Activated T-cell treated with anti-CD3 and anti-CD28 coated beads, Interleukin-2, amount 50 U/mL, for 72 hours (primary cell): ENCODE measurements at regions not wholly inside any gene's neighbourhood (a gene's known extent, or its start where the extent isn't known, plus 50 kb on each side); places are given as distances from the start of the nearest gene placed in this dataset.
"Not testable (repeated sequence)": the region's sequence is repeated elsewhere in the genome, so short reads cannot be mapped to it uniquely, and the experiment has no call there.

Experiments
- ATAC-seq, 2 donors: fragments of 150-1000 bp; cut with Tn5 transposase; replicated peaks in 1 of 2; 2 replicates each; pipeline ENCODE4 v1.10.0; 2021; ENCODE audit warnings: moderate library complexity in 2 of 2, mild to moderate bottlenecking in 1 of 2
- DNase-seq, 2 donors: peaks; one replicate each; pipeline ENCODE4 v3.0.0; 2021 to 2022; ENCODE audit warnings: mixed read lengths in 1 of 2
- H3K27ac Mint-ChIP-seq: one replicate; pipeline ENCODE4 v1.8.0; 2022; ENCODE audit warnings: mild to moderate bottlenecking, moderate library complexity, mixed read lengths
- H3K27me3 Mint-ChIP-seq: one replicate; pipeline ENCODE4 v1.8.0; 2022; ENCODE audit warnings: low read depth, mixed read lengths
- H3K36me3 Mint-ChIP-seq, 2 donors: one replicate each; pipeline ENCODE4 v1.8.0; 2022; ENCODE audit warnings: mixed read lengths in 2 of 2, mild to moderate bottlenecking in 1 of 2; ENCODE audit not compliant: insufficient read depth in 2 of 2
- H3K4me1 Mint-ChIP-seq: one replicate; pipeline ENCODE4 v1.8.0; 2022; ENCODE audit warnings: low read depth, mixed read lengths
- H3K4me3 Mint-ChIP-seq, 2 donors: one replicate each; pipeline ENCODE4 v1.8.0; 2022; ENCODE audit warnings: mild to moderate bottlenecking in 2 of 2, mixed read lengths in 2 of 2, moderate library complexity in 2 of 2
- H3K9me3 Mint-ChIP-seq, 2 donors: one replicate each; pipeline ENCODE4 v1.8.0; 2022; ENCODE audit warnings: mixed read lengths in 2 of 2

GRCh38 chr3:26915208-26915607 is 292.6 kb downstream of the LRRC3B start:
- Mint-ChIP-seq H3K27me3 (no peaks in the 10 kb centered on the region), H3K4me1 (no peaks in the 10 kb centered on the region), H3K27ac (no peak overlapping the region), H3K36me3 (no peaks in the 10 kb centered on the region), H3K4me3 (no peak overlapping the region), H3K9me3 (peaks cover 4% of the 10 kb centered on the region in 2 donors)
- DNase-seq (no peak), ATAC-seq (no peak)

GRCh38 chr3:26920646-26921478 is 298.3 kb downstream of the LRRC3B start:
- H3K36me3 Mint-ChIP-seq: no peaks in the 10 kb centered on the region
- ATAC-seq: no peak
- DNase-seq: no peak
- no peaks in the 10 kb centered on the region for H3K27me3 Mint-ChIP-seq
- H3K9me3 Mint-ChIP-seq: peaks cover 6 to 16% of the 10 kb centered on the region in 2 donors
- H3K4me3 Mint-ChIP-seq: no peak overlapping the region
- no peak overlapping the region for H3K27ac Mint-ChIP-seq
- H3K4me1 Mint-ChIP-seq: no peaks in the 10 kb centered on the region

- Mint-ChIP-seq H3K27me3 (no peaks in the 10 kb centered on the region), H3K4me1 (no peaks in the 10 kb centered on the region)
- no peak for ATAC-seq
Measured at GRCh38 chr3:26931896-26932295, 309.3 kb downstream of the LRRC3B start.

GRCh38 chr3:26932752-26933151 is 310.2 kb downstream of the LRRC3B start:
- Mint-ChIP-seq H3K27ac (no peak overlapping the region), H3K27me3 (no peaks in the 10 kb centered on the region)

More at GRCh38 chr3:26931896-26932295, 309.3 kb downstream of the LRRC3B start:
- Mint-ChIP-seq H3K4me3 (no peak overlapping the region), H3K36me3 (peaks cover 0 to 2% of the 10 kb centered on the region in 2 donors), H3K9me3 (peaks cover 3% of the 10 kb centered on the region in 2 donors), H3K27ac (no peak overlapping the region)
- DNase-seq: no peak

GRCh38 chr3:26945480-26945879 is 322.9 kb downstream of the LRRC3B start:
- H3K4me3 Mint-ChIP-seq, ATAC-seq, H3K27me3 Mint-ChIP-seq, DNase-seq, H3K27ac Mint-ChIP-seq, H3K4me1 Mint-ChIP-seq, H3K36me3 Mint-ChIP-seq: not testable (repeated sequence)
- peaks cover 10 to 11% of the 10 kb centered on the region in 2 donors for H3K9me3 Mint-ChIP-seq

More at GRCh38 chr3:26932752-26933151, 310.2 kb downstream of the LRRC3B start:
- H3K4me1 Mint-ChIP-seq: no peaks in the 10 kb centered on the region
- no peak overlapping the region for H3K4me3 Mint-ChIP-seq
- ATAC-seq: no peak
- H3K9me3 Mint-ChIP-seq: peaks cover 3% of the 10 kb centered on the region in 2 donors
- DNase-seq: no peak
- H3K36me3 Mint-ChIP-seq: peaks cover 0 to 2% of the 10 kb centered on the region in 2 donors

GRCh38 chr3:26960382-26960781 is 337.8 kb downstream of the LRRC3B start:
- no peaks in the 10 kb centered on the region for H3K27me3 Mint-ChIP-seq
- H3K27ac Mint-ChIP-seq: no peak overlapping the region
- DNase-seq: no peak
- H3K4me3 Mint-ChIP-seq: no peak overlapping the region
- peaks cover 5 to 7% of the 10 kb centered on the region in 2 donors for H3K9me3 Mint-ChIP-seq
- H3K4me1 Mint-ChIP-seq: no peaks in the 10 kb centered on the region
- ATAC-seq: no peak
- H3K36me3 Mint-ChIP-seq: no peaks in the 10 kb centered on the region

GRCh38 chr3:26962492-26963360 is 340.2 kb downstream of the LRRC3B start:
- ATAC-seq (peak in 1 of 2 donors; percentile 47), DNase-seq (no peak)
- Mint-ChIP-seq H3K4me1 (no peaks in the 10 kb centered on the region), H3K36me3 (no peaks in the 10 kb centered on the region), H3K27me3 (no peaks in the 10 kb centered on the region), H3K27ac (no peak overlapping the region), H3K4me3 (no peak overlapping the region), H3K9me3 (peaks cover 0 to 2% of the 10 kb centered on the region in 2 donors)

GRCh38 chr3:26963361-26963743 is 340.8 kb downstream of the LRRC3B start:
- no peak for ATAC-seq
- peaks cover 3 to 4% of the 10 kb centered on the region in 2 donors for H3K9me3 Mint-ChIP-seq
- no peak for DNase-seq
- no peak overlapping the region for H3K27ac Mint-ChIP-seq
- no peaks in the 10 kb centered on the region for H3K4me1 Mint-ChIP-seq
- no peak overlapping the region for H3K4me3 Mint-ChIP-seq
- no peaks in the 10 kb centered on the region for H3K27me3 Mint-ChIP-seq
- no peaks in the 10 kb centered on the region for H3K36me3 Mint-ChIP-seq

- H3K4me1 Mint-ChIP-seq: no peaks in the 10 kb centered on the region
- ATAC-seq (no peak), DNase-seq (no peak)
- no peaks in the 10 kb centered on the region for H3K27me3 Mint-ChIP-seq
- no peak overlapping the region for H3K27ac Mint-ChIP-seq
- peaks cover 5% of the 10 kb centered on the region in 2 donors for H3K9me3 Mint-ChIP-seq
- H3K36me3 Mint-ChIP-seq: no peaks in the 10 kb centered on the region
- no peak overlapping the region for H3K4me3 Mint-ChIP-seq
Measured at GRCh38 chr3:26964313-26964712, 341.7 kb downstream of the LRRC3B start.

GRCh38 chr3:26964836-26965235 is 342.3 kb downstream of the LRRC3B start:
- Mint-ChIP-seq H3K9me3 (peaks cover 5% of the 10 kb centered on the region in 2 donors), H3K27ac (no peak overlapping the region), H3K36me3 (no peaks in the 10 kb centered on the region), H3K4me3 (no peak overlapping the region), H3K4me1 (no peaks in the 10 kb centered on the region), H3K27me3 (no peaks in the 10 kb centered on the region)
- no peak for ATAC-seq
- no peak for DNase-seq

GRCh38 chr3:26967501-26967900 is 344.9 kb downstream of the LRRC3B start:
- Mint-ChIP-seq H3K9me3 (peaks cover 5% of the 10 kb centered on the region in 2 donors), H3K36me3 (no peaks in the 10 kb centered on the region), H3K27me3 (no peaks in the 10 kb centered on the region), H3K4me1 (no peaks in the 10 kb centered on the region), H3K27ac (no peak overlapping the region), H3K4me3 (no peak overlapping the region)
- no peak for ATAC-seq
- no peak for DNase-seq

- no peak overlapping the region for H3K4me3 Mint-ChIP-seq
- DNase-seq: no peak
- H3K4me1 Mint-ChIP-seq: no peaks in the 10 kb centered on the region
- ATAC-seq: no peak
- H3K9me3 Mint-ChIP-seq: peaks cover 0 to 1% of the 10 kb centered on the region in 2 donors
- H3K27ac Mint-ChIP-seq: no peak overlapping the region
- no peaks in the 10 kb centered on the region for H3K36me3 Mint-ChIP-seq
- no peaks in the 10 kb centered on the region for H3K27me3 Mint-ChIP-seq
Measured at GRCh38 chr3:26984416-26985390, 362.1 kb downstream of the LRRC3B start.
